SKM-1 (cell line): ENCODE measurements at regions not wholly inside any gene's neighbourhood (a gene's known extent, or its start where the extent isn't known, plus 50 kb on each side); places are given as distances from the start of the nearest gene placed in this dataset.

Experiments used
- DNase-seq: peaks from one replicate; lab custom pipeline; 2025; ENCODE audit not compliant: unreplicated experiment; lab: John Stamatoyannopoulos, UW

DNA sequence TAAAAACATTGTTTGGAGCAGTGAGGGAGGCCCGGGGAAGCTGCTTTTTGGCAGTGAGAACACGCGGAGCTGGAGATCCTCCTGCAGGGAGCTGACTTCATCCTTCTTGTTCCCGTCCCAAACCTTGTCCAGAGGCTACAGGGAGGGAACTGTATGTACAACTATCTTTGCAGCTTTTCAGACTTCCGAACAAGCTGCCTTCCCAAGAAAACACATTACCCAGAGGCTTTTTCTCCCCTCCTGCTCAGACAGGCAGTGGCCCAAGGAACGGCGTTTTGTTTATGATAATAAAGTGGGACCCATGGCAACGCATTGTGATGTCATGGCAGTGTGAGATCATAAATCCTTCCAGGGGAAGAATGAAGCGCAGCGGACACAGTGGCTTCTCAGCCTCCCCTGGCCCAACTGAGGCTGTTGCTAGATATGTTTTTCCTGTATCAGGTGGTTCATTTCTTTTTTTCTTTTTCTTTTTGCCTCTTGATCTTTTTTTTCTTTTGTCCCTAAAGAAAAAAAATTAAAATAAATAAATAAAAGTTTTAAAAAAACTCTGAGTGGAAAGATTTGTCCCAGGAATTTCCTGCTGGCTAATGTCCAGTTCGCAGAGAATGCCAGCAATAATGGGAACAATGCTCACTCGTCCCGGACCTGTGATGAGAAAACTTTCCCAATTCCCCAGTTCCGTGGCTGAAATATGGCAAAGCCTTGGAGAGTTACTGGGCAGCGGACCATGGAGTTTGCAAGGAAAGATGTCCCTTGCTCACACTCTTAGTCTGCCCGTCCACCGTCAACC, 103.4 kb upstream of the MAP1LC3B2 start:
- DNase-seq = no peak

DNA sequence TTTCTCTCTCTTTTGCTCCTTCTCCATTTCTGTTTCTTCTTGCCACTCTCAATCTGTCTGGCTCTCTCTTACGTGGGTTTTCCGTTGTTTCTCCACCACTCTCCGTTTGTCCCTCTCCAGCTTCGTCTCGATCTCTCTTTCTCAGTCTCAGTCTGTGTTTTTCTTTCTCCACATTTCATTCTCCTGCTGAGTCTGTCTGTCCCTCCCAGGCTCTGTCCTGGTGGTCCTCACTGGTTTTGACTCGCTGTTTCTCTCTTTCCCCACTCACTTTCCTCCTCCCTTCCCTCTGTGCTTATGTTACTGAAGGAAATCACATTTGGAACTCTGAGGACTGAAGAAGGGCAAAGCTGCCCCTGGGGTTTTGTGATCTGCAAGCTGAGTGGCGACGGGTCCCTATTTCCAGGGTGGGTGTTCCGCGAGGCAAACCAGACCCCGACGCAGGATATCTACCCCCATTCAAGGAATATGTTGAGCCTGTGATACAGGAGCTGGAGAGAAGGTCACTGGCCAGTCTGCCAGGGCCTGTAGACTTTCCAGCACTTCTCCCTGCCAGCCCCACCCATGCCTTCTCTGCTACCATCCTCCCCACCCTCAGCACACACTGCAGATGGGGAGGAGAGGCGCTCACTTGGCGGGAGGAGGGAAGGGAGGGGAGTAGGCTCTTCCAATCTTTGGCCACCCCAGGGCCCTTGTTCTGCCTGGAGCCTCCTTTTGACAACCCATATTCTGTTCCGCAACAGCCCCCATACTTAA, 102.7 kb upstream of the MAP1LC3B2 start:
- no peak for DNase-seq

DNA sequence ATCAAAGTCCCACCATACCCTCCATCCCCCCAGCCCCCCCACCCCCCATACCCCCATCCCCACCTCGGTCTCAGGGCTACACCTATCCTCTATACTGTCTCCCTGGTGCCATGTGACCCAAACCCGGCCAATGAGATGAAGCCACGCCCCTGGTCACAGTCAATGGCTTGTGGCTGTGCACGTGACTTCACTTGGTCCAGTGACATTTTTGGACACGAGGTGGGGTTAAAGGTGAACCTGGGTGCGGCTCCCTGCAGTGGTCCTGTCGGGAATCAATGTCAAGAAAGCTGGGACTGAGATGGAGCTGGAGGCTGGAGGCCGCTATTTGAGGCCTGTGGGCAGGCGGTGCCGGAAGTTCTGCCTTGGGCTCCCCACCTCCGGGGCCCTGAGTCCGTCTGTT, 100.7 kb upstream of the MAP1LC3B2 start:
- no peak for DNase-seq

DNA sequence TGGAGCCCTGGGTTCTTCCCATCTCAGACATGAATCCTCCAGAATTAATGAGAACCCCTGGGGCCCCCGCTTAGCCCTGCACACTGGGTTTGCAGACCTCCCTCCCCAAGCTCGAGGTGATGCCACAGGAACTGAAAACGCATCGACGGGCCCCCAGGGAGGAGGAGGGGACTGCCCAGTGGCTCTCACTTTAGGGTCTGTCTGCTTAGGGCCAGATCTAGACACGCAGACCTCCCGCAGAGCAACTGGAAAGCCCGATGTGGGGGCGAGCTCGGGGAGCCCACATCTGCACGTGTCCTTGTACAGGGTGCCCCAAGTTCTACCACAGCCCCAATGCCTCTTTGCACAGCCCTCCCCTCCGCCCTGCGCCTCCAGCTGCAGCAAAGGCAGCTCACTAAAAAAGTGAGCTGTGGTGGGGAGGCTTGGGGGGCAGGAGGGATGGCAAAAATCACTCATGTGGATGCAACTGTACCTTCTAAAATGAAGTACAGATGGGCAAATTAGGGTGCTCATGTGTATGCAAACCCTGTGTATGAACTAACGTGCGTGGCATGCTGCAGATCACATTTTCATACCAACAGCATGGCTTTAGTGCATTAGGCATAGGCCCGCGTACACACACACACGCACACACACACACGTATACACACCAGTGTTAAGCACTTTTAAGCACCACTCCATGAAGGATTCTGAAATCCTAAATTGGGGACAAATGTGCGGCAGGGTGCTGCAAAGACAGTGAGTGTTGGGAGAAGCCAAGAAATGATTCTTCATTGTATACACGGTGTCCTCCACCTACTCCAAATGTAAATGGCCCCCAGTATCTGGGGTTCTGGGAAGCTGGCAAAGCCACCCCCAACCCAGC, 99.9 kb upstream of the MAP1LC3B2 start:
- no peak for DNase-seq

DNA sequence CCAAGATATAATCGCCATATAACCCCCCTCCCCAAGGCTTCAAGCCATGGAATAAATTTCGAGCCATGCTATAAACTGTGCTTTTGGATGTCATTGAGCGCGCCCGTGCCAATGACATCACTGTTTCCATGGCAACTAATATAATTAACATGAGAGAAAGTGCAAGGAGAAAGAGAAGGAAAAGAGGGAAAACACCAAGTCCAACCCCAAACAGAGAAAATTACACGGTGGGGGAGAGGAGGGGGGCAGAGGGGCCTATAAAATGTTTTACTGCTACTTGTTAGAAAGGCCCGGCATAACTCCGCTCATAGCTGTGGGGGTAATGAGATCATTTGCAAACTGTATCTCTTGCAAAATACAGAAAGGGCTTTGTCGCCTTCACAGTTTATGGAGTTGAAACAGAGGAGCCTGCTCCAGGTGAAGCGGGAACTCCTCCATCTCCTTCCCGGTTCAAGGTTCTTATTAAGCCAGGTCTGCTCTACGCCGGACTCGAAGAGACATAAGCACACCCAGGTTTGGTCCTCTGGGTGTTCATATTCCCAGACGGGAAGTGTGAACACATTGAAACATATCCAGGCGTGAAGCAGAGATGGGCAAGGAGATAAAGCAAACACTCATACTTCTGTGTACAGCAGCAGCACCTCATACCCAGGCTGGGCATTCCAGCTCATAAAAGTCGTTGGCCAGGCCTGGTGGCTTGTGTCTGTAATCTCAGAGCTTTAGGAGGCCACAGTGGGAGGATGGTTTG, 99.1 kb upstream of the MAP1LC3B2 start:
- DNase-seq = no peak

DNA sequence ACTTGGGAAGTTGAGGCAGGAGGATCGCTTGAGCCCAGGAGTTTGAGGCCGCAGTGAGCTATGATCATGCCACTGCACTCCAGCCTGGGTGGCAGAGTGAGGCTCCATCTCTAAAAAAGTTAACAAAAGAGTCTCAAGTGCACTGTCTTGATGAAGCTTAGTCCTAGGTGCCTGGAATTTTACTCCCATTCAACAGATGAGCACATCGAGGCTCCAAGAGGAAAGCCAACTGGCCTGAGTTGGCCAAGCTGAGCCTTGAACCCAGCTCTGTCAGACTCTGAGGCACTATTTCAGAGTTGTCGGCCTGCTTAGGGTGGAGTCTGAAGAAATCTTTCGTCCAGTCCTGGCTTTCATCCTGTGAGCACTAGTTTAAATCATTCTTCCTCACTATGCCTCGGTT, 98.1 kb upstream of the MAP1LC3B2 start:
- DNase-seq = no peak

DNA sequence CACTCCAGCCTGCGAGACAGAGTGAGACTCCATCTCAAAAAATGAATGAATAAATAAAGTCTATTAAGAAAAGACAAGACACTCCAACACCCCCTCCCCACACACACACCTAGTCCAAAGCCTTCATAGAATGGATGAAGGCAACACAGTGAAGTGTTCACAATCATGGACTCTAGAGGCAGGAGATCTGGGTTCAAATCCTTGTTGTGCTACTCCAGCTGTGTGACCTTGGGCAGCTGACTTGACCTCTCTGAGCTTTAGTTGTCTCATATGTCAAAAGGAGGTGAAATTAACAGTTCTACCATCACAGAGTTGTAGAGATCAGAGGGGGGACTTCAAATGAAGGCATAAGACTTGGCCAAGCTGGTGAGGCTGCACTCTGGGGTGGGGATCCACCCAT, 95.8 kb upstream of the MAP1LC3B2 start:
- no peak for DNase-seq

DNA sequence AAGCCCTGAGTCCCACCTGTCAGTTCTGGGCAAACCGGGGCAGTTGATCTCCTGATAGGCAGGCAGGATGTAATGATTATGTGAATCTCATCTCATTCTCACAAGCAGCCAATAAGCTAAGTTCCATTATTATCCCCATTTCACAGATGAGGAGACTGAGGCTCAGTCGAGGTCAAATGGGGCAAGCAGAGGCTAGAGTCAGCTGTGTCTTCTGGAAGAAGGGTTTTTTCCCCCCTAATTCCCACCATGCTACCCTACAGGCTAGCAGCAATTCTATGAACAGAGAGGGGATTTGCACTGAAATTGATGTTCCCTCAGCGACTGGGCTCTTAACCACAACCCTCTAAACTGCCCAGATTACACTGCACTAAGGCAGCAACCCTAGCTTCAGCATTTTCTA, 93.8 kb upstream of the MAP1LC3B2 start:
- DNase-seq = no peak

DNA sequence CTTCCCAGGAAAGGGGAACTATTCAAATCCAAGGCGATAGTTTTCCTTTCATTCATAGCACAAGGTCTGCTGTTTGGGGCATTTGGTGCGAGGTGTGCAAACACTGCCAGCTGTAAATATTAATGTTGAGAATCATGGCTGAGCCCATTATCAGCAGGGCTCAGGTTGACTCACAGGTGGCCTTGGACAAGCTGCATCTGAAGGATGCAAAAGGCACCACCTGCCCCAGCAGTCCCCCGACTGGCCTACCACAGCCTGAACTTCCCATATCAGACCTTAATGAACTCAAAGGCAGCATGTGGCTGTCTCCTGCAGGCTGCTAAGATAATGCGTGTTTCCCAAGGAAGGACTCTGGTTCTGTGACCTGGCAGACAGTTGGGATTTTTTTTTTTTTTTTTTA, 93.3 kb upstream of the MAP1LC3B2 start:
- DNase-seq = no peak

DNA sequence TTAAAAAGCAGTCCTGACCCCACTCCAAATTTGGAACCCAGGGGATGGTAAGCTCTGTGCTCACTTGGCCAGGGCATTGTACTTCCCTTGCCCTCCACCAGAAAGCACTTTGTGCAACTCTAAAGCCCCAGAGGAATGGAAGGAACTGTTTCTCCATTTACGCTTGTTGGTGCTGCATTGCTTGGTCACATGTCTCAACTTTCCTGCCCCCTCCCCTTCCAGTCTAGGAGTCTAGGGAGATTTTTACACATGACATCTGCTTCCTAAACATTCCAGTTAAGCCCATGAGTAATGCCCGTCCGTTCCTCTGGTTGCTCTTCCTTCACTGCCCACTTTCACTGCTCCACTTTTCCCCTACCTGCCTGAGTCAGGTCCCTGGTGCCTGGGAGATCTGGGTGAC, 92.6 kb upstream of the MAP1LC3B2 start:
- no peak for DNase-seq

DNA sequence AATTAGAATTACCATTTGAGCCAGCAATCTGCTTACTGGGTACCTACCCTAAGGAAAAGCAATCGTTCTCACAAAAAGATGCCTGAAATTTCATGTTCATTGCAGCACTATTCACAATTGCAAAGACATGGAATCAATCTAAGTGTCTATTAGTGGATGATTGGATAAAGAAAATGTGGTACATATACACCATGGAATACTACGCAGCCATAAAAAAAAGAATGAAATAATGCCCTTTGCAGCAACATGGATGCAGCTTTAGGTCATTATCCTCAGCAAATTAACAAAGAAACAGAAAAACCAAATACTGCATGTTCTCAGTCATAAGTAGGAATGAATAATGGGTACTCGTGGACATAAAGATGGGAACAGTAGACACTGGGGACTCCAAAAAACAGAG, 89.8 kb upstream of the MAP1LC3B2 start:
- no peak for DNase-seq

DNA sequence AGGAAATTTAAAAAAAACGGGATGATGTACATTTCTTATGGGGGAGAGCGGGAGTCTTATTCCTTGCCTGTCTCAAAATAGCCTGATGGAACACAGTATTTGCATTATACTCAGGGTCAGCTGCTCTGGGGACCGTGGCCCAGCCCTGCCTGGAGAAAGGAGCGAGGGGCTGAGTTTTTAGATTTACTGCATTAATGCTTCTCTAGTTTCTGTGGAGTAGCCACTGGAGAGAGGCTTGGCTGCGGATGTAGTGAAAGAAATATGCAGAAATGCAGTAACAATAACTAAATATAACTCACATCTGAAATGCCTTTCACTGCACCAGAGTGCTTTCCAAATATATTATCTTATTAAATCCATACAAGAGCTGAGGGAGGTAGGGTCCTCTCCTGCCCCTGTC, 87.6 kb upstream of the MAP1LC3B2 start:
- DNase-seq = no peak

DNA sequence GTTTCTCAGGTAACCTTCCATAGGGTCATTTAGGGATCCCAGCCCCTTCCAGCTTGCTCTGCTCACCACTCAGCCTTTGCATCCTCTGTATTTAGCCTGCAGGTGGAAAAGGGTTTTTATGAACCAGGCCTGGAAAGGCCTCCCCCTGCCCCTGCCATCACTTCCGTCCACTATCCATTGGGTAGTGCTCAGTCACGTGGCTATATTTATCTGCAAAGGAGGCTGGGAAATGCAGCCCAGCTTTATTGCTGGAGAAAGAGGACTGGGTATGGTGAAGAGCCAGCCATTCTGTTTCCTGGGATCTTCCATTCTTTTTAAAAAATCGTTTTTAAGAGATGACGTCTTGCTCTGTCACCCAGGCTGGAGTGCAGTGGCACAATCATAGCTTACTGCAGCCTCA, 87.0 kb upstream of the MAP1LC3B2 start:
- no peak for DNase-seq

DNA sequence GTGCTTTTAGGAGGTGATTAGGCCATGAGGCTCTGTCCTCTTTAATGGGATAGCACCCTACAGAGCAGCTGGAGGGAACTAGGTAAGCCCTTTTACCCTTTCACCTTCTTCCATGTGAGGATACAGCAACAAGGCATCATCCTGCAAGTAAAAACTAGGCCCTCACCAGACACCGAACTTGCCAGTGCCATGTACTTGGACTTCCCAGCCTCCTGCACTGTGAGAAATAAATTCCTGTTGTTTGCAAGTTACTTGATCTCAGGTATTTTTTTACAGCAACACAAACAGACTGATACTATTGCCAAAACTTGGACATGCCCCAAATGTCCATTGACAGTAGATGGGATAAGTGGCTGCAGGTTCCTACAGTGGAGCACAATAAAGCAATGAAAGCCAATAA, 85.8 kb upstream of the MAP1LC3B2 start:
- no peak for DNase-seq

DNA sequence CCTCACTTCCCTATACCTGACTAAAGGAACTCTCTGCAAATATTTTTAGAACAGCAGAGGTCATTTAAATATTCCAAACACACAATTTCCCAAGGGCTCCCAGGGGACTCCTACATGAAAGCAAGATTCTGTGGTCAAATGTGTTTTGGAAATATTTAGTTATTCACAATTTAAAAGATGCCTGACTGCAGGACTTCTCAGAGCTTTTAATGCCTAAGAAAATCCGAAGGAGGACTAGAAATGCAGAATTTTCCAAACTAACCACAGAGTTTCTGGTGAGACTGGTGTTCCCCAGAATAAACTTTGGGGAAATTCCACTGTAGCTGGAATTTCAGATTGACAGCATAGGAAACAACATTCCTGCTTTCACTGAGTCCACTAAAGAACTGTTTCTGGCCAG, 84.8 kb upstream of the MAP1LC3B2 start:
- no peak for DNase-seq

DNA sequence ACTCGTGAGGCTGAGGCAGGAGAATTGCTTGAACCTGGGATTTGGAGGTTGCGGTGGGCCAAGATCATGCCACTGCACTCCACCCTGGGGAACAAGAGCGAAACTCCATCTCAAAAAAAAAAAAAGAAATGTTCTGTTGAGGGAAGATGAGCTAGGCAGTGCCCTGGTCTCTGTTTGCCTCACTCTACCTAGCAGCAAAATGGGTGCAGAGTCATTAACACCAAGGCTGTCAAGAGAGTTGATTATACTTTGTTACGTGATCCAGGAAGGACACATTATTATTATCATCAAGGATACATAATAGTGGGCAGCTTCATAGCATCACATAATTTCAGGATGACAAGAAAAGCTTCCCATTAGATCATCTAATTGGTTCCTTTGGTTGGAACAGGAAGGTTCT, 84.3 kb upstream of the MAP1LC3B2 start:
- DNase-seq = no peak

DNA sequence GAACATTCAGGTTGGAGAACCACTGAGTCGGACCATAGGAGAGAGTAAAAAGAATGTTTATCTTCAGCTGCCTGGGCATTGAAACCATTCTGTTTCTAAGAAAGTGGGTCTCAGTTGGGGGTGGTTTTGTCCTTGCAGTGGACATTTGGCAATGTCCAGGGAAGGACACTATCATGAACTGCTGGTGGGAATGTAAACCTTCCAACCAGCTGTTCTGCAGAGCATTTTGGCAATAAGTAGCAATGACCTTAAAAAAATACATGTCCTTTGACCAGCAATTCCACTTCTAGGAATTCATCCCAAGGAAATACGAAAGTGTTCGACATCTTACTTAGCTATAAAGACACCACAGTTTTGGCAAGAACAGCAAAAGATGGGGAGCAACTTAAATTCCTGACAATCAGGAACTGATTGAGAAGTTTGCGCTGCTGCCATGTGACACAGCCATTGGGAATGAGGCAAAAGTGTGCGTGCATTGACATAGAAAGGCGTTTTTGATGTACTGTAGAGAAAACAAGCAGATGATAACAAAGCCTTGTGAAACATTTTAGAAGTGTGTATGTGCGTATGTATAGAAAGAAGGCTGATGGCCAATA, 82.9 kb upstream of the MAP1LC3B2 start:
- DNase-seq = no peak

DNA sequence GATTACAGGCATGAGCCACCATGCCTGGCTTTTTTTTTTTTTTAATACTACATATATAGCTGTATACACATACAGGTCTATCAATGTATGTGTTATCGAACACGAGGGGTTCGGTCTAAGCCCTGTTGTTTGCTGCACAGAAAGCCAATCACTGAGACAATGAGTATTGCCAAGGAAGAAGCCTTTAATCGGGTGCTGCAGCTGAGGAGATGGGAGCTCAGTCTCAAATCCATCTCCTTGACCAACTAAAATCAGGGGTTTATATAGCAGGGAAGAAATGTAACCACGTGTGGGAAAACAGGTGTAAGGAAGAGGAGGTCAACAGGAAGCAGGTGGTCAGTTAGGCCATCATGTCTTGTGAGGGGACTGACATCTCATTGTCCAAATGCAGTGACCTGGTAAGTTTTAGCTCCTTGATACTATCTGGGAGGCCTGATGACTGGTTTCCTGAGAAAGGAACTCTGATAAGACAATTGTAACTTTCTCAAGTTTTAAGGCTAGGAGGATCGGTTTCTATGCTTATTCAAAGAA, 80.9 kb upstream of the MAP1LC3B2 start:
- DNase-seq = no peak

DNA sequence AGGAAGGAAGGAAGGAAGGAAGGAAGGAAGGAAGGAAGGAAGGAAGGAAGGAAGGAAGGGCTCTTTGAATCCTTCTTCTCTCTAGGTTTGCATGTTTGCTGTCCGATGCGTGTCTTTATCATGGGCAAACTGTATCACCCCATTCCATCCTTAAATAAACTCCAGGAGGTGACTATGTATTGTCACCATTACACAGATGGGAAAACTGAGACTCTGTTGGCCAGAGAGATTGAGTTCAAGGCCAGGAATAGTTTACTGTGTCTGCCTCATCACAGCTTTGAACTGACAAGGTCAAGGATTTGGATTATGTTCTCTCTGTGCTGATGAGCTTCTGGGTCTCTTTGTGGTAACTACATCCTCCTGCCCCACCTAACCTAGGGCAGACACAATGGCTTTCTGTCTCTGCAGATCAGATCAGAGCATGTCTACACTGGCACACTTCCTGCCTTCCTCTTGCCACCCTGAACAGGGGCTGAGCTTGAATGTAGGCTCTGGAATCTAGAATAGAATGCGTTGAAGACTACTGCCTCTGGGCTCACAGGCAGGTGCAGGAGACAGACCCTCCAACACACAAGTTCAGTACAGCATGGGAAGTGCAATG, 78.9 kb upstream of the MAP1LC3B2 start:
- no peak for DNase-seq

DNA sequence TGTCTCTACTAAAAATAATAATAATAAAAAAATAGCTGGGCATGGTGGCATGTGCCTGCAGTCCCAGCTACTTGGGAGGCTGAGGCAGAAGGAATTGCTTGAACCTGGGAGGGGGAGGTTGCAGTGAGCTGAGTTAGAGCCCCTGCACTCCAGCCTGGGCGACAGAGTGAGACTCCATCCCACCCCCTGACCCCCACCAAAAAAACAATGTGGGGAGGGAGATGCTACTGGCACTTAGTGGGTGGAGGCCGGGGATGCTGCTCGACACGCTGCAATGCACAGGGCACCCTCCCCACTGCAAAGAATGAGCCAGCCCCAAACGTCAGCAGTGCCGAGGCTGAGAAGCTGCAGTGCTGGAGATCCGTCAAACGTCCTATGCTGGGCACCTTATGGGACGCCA, 77.5 kb upstream of the MAP1LC3B2 start:
- DNase-seq = no peak
